IMR-90 (cell line): ENCODE measurements at regions not wholly inside any gene's neighbourhood (a gene's known extent, or its start where the extent isn't known, plus 50 kb on each side); places are given as distances from the start of the nearest gene placed in this dataset.

ENCODE experiments used
- ATAC-seq: fragments of 200-7000 bp; cut with Tn5 transposase; 2 replicates; pipeline ENCODE4 v1.9.1; 2020; ENCODE audit warnings: low read depth, mild to moderate bottlenecking, moderate library complexity
- BruUV-seq: library from RNA; stranded (reverse); fragments of 400-500 nt; replicated peaks from 2 replicates; lab custom pipeline; 2021; lab: Mats Ljungman, UMichigan
- CTCF ChIA-PET: fragments of 300-600 bp; formaldehyde crosslinking; extraction: SDS; loops from one replicate; lab custom pipeline; 2021; ENCODE audit warnings: antibody characterized with exemption; lab: Yijun Ruan, JAX
- POLR2A ChIA-PET: fragments of 300-600 bp; sonication (Branson Sonifier 250); formaldehyde crosslinking; loops from one replicate; lab custom pipeline; 2022; ENCODE audit warnings: antibody characterized with exemption; ENCODE audit not compliant: unreplicated experiment; lab: Charles Lee
- DNase-seq: peaks from one replicate; pipeline ENCODE4 v3.0.0; 2013
- H2AFZ ChIP-seq: replicated peaks from 2 replicates; pipeline ENCODE3; 2013; ENCODE audit warnings: low read length, mild to moderate bottlenecking; ENCODE audit not compliant: poor library complexity
- H2AK5ac ChIP-seq: 2 replicates; pipeline ENCODE4 v1.6.1; 2013; ENCODE audit warnings: low read depth, low read length, inconsistent platforms
- H2AK9ac ChIP-seq: replicated peaks from 2 replicates; pipeline ENCODE3; 2013; ENCODE audit warnings: mild to moderate bottlenecking, low read depth, low read length, moderate library complexity; ENCODE audit not compliant: poor library complexity
- H2BK120ac ChIP-seq: 2 replicates; pipeline ENCODE4 v1.6.1; 2013; ENCODE audit warnings: low read depth, low read length, inconsistent platforms
- H2BK15ac ChIP-seq: 3 replicates; pipeline ENCODE4 v1.6.1; 2013; ENCODE audit warnings: low read depth, low read length, inconsistent platforms
- H2BK20ac ChIP-seq: 2 replicates; pipeline ENCODE4 v1.6.1; 2013; ENCODE audit warnings: low read depth, mild to moderate bottlenecking, inconsistent platforms, low read length, moderate library complexity
- H2BK5ac ChIP-seq: 2 replicates; pipeline ENCODE4 v1.6.1; 2013; ENCODE audit warnings: mild to moderate bottlenecking, low read depth, low read length, inconsistent platforms; ENCODE audit not compliant: poor library complexity, severe bottlenecking
- H3K14ac ChIP-seq: replicated peaks from 2 replicates; pipeline ENCODE4 v1.6.1; 2013; ENCODE audit warnings: low read depth, low read length, inconsistent platforms
- H3K18ac ChIP-seq: 2 replicates; pipeline ENCODE4 v1.6.1; 2013; ENCODE audit warnings: low read depth, low read length, control low read depth
- H3K23ac ChIP-seq: 2 replicates; pipeline ENCODE4 v1.6.1; 2013; ENCODE audit warnings: low read depth, low read length, inconsistent platforms
- H3K27ac ChIP-seq: 2 replicates; pipeline ENCODE4 v1.5.1; 2013; ENCODE audit warnings: mild to moderate bottlenecking, control low read depth, low read length; ENCODE audit not compliant: insufficient read depth
- H3K27me3 ChIP-seq: 2 replicates; pipeline ENCODE4 v1.6.1; 2013; ENCODE audit warnings: low read length; ENCODE audit not compliant: control insufficient read depth, insufficient read depth
- H3K36me3 ChIP-seq: 2 replicates; pipeline ENCODE4 v1.6.1; 2013; ENCODE audit warnings: low read length, mixed read lengths; ENCODE audit not compliant: control insufficient read depth, insufficient read depth
- H3K4ac ChIP-seq: 2 replicates; pipeline ENCODE4 v1.6.1; 2013; ENCODE audit warnings: low read depth, low read length, inconsistent platforms
- H3K4me1 ChIP-seq: 2 replicates; pipeline ENCODE4 v1.6.1; 2013; ENCODE audit warnings: low read length, mixed read lengths; ENCODE audit not compliant: control insufficient read depth, insufficient read depth
- H3K4me2 ChIP-seq: 2 replicates; pipeline ENCODE4 v1.6.1; 2013; ENCODE audit warnings: low read depth, mild to moderate bottlenecking, control low read depth, low read length, moderate library complexity
- H3K4me3 ChIP-seq: 2 replicates; pipeline ENCODE4 v1.5.1; 2013; ENCODE audit warnings: low read depth, mild to moderate bottlenecking, control low read depth, low read length, moderate library complexity; ENCODE audit not compliant: insufficient read depth
- H3K56ac ChIP-seq: 2 replicates; pipeline ENCODE4 v1.6.1; 2013; ENCODE audit warnings: low read length, inconsistent platforms; ENCODE audit not compliant: insufficient read depth; ENCODE audit errors: extremely low read depth
- H3K79me1 ChIP-seq, 2 experiments: 2 replicates each; pipeline ENCODE4 v1.6.1; 2013; ENCODE audit warnings: low read length in 2 of 2, inconsistent platforms in 1 of 2, low read depth in 1 of 2
- H3K9ac ChIP-seq: 2 replicates; pipeline ENCODE4 v1.6.1; 2013; ENCODE audit warnings: low read depth, low read length, control low read depth
- H3K9me1 ChIP-seq: 2 replicates; pipeline ENCODE4 v1.6.1; 2013; ENCODE audit warnings: low read length, inconsistent platforms; ENCODE audit not compliant: insufficient read depth
- H3K9me3 ChIP-seq: 2 replicates; pipeline ENCODE4 v1.6.1; 2013; ENCODE audit warnings: low read length; ENCODE audit not compliant: control insufficient read depth, insufficient read depth
- H4K20me1 ChIP-seq: 2 replicates; pipeline ENCODE4 v1.6.1; 2013; ENCODE audit warnings: low read length, inconsistent platforms; ENCODE audit not compliant: insufficient read depth
- H4K5ac ChIP-seq: 2 replicates; pipeline ENCODE4 v1.6.1; 2013; ENCODE audit warnings: mild to moderate bottlenecking, low read depth, low read length, control low read depth
- H4K8ac ChIP-seq, 2 experiments: 2 replicates each; pipeline ENCODE4 v1.6.1; 2013; ENCODE audit warnings: low read depth in 2 of 2, low read length in 2 of 2, control low read depth in 1 of 2, inconsistent platforms in 1 of 2
- H4K91ac ChIP-seq: 2 replicates; pipeline ENCODE4 v1.6.1; 2013; ENCODE audit warnings: low read depth, low read length, inconsistent platforms; ENCODE audit not compliant: insufficient read depth
- BHLHE40 ChIP-seq: fragments of 150-350 bp; IDR thresholded peaks from 2 replicates; pipeline ENCODE4 v1.6.1; 2016; ENCODE audit warnings: mild to moderate bottlenecking, low read depth, low read length
- CEBPB ChIP-seq: IDR thresholded peaks from 2 replicates; pipeline ENCODE4 v1.6.1; 2012; ENCODE audit warnings: low read depth, low read length, improper control_type of control experiment
- CHD1 ChIP-seq: IDR thresholded peaks from 2 replicates; pipeline ENCODE4 v1.6.1; 2012; ENCODE audit warnings: low read depth, low read length, improper control_type of control experiment
- FOS ChIP-seq: fragments of 150-350 bp; IDR thresholded peaks from 2 replicates; pipeline ENCODE4 v1.6.1; 2016; ENCODE audit warnings: low read depth, low read length
- MAFK ChIP-seq: IDR thresholded peaks from 2 replicates; pipeline ENCODE4 v1.6.1; 2012; ENCODE audit warnings: low read depth, low read length, improper control_type of control experiment
- MAZ ChIP-seq: IDR thresholded peaks from 2 replicates; pipeline ENCODE4 v1.6.1; 2012; ENCODE audit warnings: low read depth, mild to moderate bottlenecking, low read length, improper control_type of control experiment, moderate library complexity, borderline replicate concordance
- MXI1 ChIP-seq: IDR thresholded peaks from 2 replicates; pipeline ENCODE4 v1.6.1; 2012; ENCODE audit warnings: low read depth, mild to moderate bottlenecking, low read length, moderate library complexity, borderline replicate concordance
- NFE2L2 ChIP-seq: fragments of 150-350 bp; IDR thresholded peaks from 2 replicates; pipeline ENCODE4 v1.6.1; 2016; ENCODE audit warnings: low read depth, mild to moderate bottlenecking, low read length
- POLR2A ChIP-seq: IDR thresholded peaks from 2 replicates; pipeline ENCODE4 v1.6.1; 2012; ENCODE audit warnings: mild to moderate bottlenecking, low read depth, low read length
- RAD21 ChIP-seq: IDR thresholded peaks from 2 replicates; pipeline ENCODE4 v1.6.1; 2012; ENCODE audit warnings: low read length, improper control_type of control experiment
- RCOR1 ChIP-seq: IDR thresholded peaks from 2 replicates; pipeline ENCODE4 v1.6.1; 2012; ENCODE audit warnings: mild to moderate bottlenecking, low read length, improper control_type of control experiment; ENCODE audit not compliant: insufficient replicate concordance
- RFX5 ChIP-seq: IDR thresholded peaks from 2 replicates; pipeline ENCODE4 v1.8.0; 2012; ENCODE audit warnings: low read depth, mild to moderate bottlenecking, low read length, moderate library complexity
- SMC3 ChIP-seq: fragments of 150-350 bp; IDR thresholded peaks from 2 replicates; pipeline ENCODE4 v1.6.1; 2016; ENCODE audit warnings: low read depth, mild to moderate bottlenecking, antibody characterized with exemption, low read length, moderate library complexity
- WGBS, 2 experiments: methylation state at CpG; one replicate each; pipeline versions ENCODE4 v1.1.5 to v1.1.7; 2013; ENCODE audit warnings: missing lambda C conversion rate in 2 of 2; ENCODE audit not compliant: insufficient read length in 1 of 2; ENCODE audit errors: extremely low coverage in 2 of 2; 5-methylcytosine and 5-hydroxymethylcytosine counted together
- dilution Hi-C: fragments of 300-500 bp; cut with HindIII; formaldehyde crosslinking; loops from one replicate; pipeline ENCODE4 v1.14.3; 2018; ENCODE audit warnings: low sequenced_read_pairs; ENCODE audit not compliant: unreplicated experiment
- in situ Hi-C: fragments of 300-500 bp; cut with MboI; formaldehyde crosslinking; loops from 3 replicates; pipeline ENCODE4 v1.14.3; 2019; ENCODE audit warnings: low sequenced_read_pairs, inconsistent platforms, mixed read lengths
- intact Hi-C: fragments of 100-400 bp; cut with micrococcal nuclease; formaldehyde crosslinking; loops from 2 replicates; pipeline ENCODE4 v1.10.0; 2022
- TF ChIP-seq, protein P1 (sequence below): conservative IDR thresholded peaks from 2 replicates; pipeline ENCODE4 v1.5.1; 2012; ENCODE audit warnings: mild to moderate bottlenecking, low read depth, low read length, improper control_type of control experiment
- TF ChIP-seq, protein P2 (sequence below): fragments of 150-350 bp; IDR thresholded peaks from 2 replicates; pipeline ENCODE4 v1.6.1; 2017; ENCODE audit warnings: mild to moderate bottlenecking, antibody characterized with exemption, low read length, low read depth
- TF ChIP-seq, protein P3 (sequence below): fragments of 150-350 bp; IDR thresholded peaks from 2 replicates; pipeline ENCODE4 v1.6.1; 2016; ENCODE audit warnings: low read depth, mild to moderate bottlenecking, low read length, moderate library complexity, borderline replicate concordance

DNA sequence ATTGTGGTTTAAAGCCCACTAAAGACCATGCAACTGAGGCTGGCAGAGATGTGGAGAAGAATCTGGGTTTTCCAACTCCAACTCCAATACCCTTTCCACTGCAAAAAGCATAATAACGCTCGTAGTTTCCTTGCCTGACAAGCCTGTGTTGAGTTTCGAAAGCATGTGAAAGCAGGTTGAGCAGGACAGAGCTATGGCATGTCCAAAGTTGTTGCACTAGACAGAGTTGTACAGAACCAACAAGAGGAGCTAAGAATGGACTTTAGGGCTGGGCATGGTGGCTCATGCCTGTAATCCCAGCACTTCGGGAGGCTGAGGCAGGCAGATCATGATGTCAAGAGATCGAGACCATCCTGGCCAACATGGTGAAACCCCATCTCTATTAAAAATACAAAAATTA lies 572.0 kb upstream of the TBX3 start:
- 86% methylated on average over 1 of the region's 5 CpGs; no CpG with 5 or more reads in 1 of the 2 experiments for WGBS, 2 experiments
- Histone ChIP-seq H2BK20ac (no peak overlapping the region), H3K9me1 (no peaks in the 10 kb centered on the region), H4K5ac (no peak overlapping the region), H3K4me2 (no peak overlapping the region), H2BK5ac (no peak overlapping the region), H3K18ac (no peak overlapping the region), H2AFZ (no peak overlapping the region), H3K4me3 (no peak overlapping the region), H3K36me3 (no peaks in the 10 kb centered on the region), H2BK15ac (no peak overlapping the region), H3K9me3 (no peaks in the 10 kb centered on the region), H3K14ac (no peak overlapping the region), H3K23ac (no peak overlapping the region), H2BK120ac (no peak overlapping the region), H3K27ac (no peak overlapping the region), H3K4ac (no peak overlapping the region), H3K4me1 (no peaks in the 10 kb centered on the region), H3K79me1 (no peaks in the 10 kb centered on the region), H4K8ac (no peak overlapping the region), H4K91ac (no peak overlapping the region), H3K56ac (no peak overlapping the region), H3K9ac (no peak overlapping the region), H3K27me3 (peaks cover 4% of the 10 kb centered on the region; the same call in 1 of the 2 replicates), H4K20me1 (no peaks in the 10 kb centered on the region), H2AK5ac (no peak overlapping the region), H2AK9ac (no peak overlapping the region)
- POLR2A ChIA-PET = no interaction called here
- DNase-seq (no peak), ATAC-seq (no peak)
- BruUV-seq = no TSS peak
- intact Hi-C loops (no loop called here), dilution Hi-C loops (no loop called here), in situ Hi-C loops (no loop called here)
- TF ChIP-seq MAFK (no peak), POLR2A (no peak), SMC3 (no peak), CHD1 (no peak), NFE2L2 (no peak), RCOR1 (no peak), RAD21 (no peak), MAZ (no peak), FOS (no peak), BHLHE40 (no peak), MXI1 (no peak), CEBPB (no peak), RFX5 (no peak)
- TF ChIP-seq, protein P1, sequence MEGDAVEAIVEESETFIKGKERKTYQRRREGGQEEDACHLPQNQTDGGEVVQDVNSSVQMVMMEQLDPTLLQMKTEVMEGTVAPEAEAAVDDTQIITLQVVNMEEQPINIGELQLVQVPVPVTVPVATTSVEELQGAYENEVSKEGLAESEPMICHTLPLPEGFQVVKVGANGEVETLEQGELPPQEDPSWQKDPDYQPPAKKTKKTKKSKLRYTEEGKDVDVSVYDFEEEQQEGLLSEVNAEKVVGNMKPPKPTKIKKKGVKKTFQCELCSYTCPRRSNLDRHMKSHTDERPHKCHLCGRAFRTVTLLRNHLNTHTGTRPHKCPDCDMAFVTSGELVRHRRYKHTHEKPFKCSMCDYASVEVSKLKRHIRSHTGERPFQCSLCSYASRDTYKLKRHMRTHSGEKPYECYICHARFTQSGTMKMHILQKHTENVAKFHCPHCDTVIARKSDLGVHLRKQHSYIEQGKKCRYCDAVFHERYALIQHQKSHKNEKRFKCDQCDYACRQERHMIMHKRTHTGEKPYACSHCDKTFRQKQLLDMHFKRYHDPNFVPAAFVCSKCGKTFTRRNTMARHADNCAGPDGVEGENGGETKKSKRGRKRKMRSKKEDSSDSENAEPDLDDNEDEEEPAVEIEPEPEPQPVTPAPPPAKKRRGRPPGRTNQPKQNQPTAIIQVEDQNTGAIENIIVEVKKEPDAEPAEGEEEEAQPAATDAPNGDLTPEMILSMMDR = no peak
- TF ChIP-seq, protein P2, sequence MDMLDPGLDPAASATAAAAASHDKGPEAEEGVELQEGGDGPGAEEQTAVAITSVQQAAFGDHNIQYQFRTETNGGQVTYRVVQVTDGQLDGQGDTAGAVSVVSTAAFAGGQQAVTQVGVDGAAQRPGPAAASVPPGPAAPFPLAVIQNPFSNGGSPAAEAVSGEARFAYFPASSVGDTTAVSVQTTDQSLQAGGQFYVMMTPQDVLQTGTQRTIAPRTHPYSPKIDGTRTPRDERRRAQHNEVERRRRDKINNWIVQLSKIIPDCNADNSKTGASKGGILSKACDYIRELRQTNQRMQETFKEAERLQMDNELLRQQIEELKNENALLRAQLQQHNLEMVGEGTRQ = no peak
- TF ChIP-seq, protein P3, sequence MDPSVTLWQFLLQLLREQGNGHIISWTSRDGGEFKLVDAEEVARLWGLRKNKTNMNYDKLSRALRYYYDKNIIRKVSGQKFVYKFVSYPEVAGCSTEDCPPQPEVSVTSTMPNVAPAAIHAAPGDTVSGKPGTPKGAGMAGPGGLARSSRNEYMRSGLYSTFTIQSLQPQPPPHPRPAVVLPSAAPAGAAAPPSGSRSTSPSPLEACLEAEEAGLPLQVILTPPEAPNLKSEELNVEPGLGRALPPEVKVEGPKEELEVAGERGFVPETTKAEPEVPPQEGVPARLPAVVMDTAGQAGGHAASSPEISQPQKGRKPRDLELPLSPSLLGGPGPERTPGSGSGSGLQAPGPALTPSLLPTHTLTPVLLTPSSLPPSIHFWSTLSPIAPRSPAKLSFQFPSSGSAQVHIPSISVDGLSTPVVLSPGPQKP = no peak
- CTCF ChIA-PET = no interaction called here
